ENCODE measurements at regions not wholly inside any gene's neighbourhood (a gene's known extent, or its start where the extent isn't known, plus 50 kb on each side); places are given as distances from the start of the nearest gene placed in this dataset.
"Not testable (repeated sequence)": the region's sequence is repeated elsewhere in the genome, so short reads cannot be mapped to it uniquely, and the experiment has no call there.

GRCh38 chr14:34381304-34381703, 80.7 kb downstream of the SPTSSA start:
- H3K4me3 ChIP-seq (IDR thresholded peaks at IDR 0.05; ENCODE audit: insufficient read depth, low read depth, low read length); H4K20me1 ChIP-seq (ENCODE audit: insufficient read depth); H2AFZ ChIP-seq (ENCODE audit: low read depth); H3K27ac ChIP-seq; H3K79me2 ChIP-seq (ENCODE audit: insufficient read depth, low read depth); H3K4me1 ChIP-seq (ENCODE audit: low read depth, poor library complexity, severe bottlenecking); H3K36me3 ChIP-seq (ENCODE audit: insufficient read depth); H3K9ac ChIP-seq; H3K27me3 ChIP-seq (ENCODE audit: insufficient read depth, low read depth); H3K4me2 ChIP-seq: not testable (repeated sequence)

- no peak overlapping the region for H3K4me3 ChIP-seq (IDR thresholded peaks at IDR 0.05; ENCODE audit: insufficient read depth, low read depth, low read length)
- no peaks in the 10 kb centered on the region for H4K20me1 ChIP-seq (ENCODE audit: insufficient read depth)
- H3K4me1 ChIP-seq (ENCODE audit: low read depth, poor library complexity, severe bottlenecking) = no peaks in the 10 kb centered on the region
- no peak overlapping the region for H3K9ac ChIP-seq
- no peak overlapping the region for H3K4me2 ChIP-seq
- no peaks in the 10 kb centered on the region for H3K27me3 ChIP-seq (ENCODE audit: insufficient read depth, low read depth)
- H3K79me2 ChIP-seq (ENCODE audit: insufficient read depth, low read depth) = no peaks in the 10 kb centered on the region
- H3K27ac ChIP-seq = no peak overlapping the region
- H2AFZ ChIP-seq (ENCODE audit: low read depth) = no peak overlapping the region
- no peak for TF ChIP-seq CTCF (conservative IDR thresholded peaks at IDR 0.05; ENCODE audit: low read depth, low read length)
- H3K36me3 ChIP-seq (ENCODE audit: insufficient read depth) = no peaks in the 10 kb centered on the region
These were observed 81.6 kb downstream of the SPTSSA start for GRCh38 chr14:34380471-34380845.

GRCh38 chr14:34379816-34380470, 82.1 kb downstream of the SPTSSA start:
- Histone ChIP-seq H3K36me3 (ENCODE audit: insufficient read depth) (no peaks in the 10 kb centered on the region), H3K4me1 (ENCODE audit: low read depth, poor library complexity, severe bottlenecking) (no peaks in the 10 kb centered on the region), H4K20me1 (ENCODE audit: insufficient read depth) (no peaks in the 10 kb centered on the region), H3K4me3 (IDR thresholded peaks at IDR 0.05; ENCODE audit: insufficient read depth, low read depth, low read length) (no peak overlapping the region), H3K79me2 (ENCODE audit: insufficient read depth, low read depth) (no peaks in the 10 kb centered on the region), H3K9ac (no peak overlapping the region), H2AFZ (ENCODE audit: low read depth) (no peak overlapping the region), H3K27ac (no peak overlapping the region), H3K4me2 (no peak overlapping the region), H3K27me3 (ENCODE audit: insufficient read depth, low read depth) (no peaks in the 10 kb centered on the region)
- TF ChIP-seq CTCF (conservative IDR thresholded peaks at IDR 0.05; ENCODE audit: low read depth, low read length) = no peak

- Histone ChIP-seq H3K4me1 (ENCODE audit: low read depth, poor library complexity, severe bottlenecking) (no peaks in the 10 kb centered on the region), H3K36me3 (ENCODE audit: insufficient read depth) (no peaks in the 10 kb centered on the region), H4K20me1 (ENCODE audit: insufficient read depth) (no peaks in the 10 kb centered on the region), H3K9ac (no peak overlapping the region), H2AFZ (ENCODE audit: low read depth) (no peak overlapping the region), H3K4me3 (IDR thresholded peaks at IDR 0.05; ENCODE audit: insufficient read depth, low read depth, low read length) (no peak overlapping the region), H3K27me3 (ENCODE audit: insufficient read depth, low read depth) (no peaks in the 10 kb centered on the region), H3K27ac (no peak overlapping the region), H3K79me2 (ENCODE audit: insufficient read depth, low read depth) (no peaks in the 10 kb centered on the region), H3K4me2 (no peak overlapping the region)
- TF ChIP-seq CTCF (conservative IDR thresholded peaks at IDR 0.05; ENCODE audit: low read depth, low read length) = no peak
These were observed 85.3 kb downstream of the SPTSSA start for GRCh38 chr14:34376649-34377267.

GRCh38 chr14:34374998-34375740, 86.9 kb downstream of the SPTSSA start:
- Histone ChIP-seq H3K4me2 (no peak overlapping the region), H3K27me3 (ENCODE audit: insufficient read depth, low read depth) (no peaks in the 10 kb centered on the region), H3K27ac (no peak overlapping the region), H3K79me2 (ENCODE audit: insufficient read depth, low read depth) (no peaks in the 10 kb centered on the region), H3K4me1 (ENCODE audit: low read depth, poor library complexity, severe bottlenecking) (no peaks in the 10 kb centered on the region), H4K20me1 (ENCODE audit: insufficient read depth) (no peaks in the 10 kb centered on the region), H3K4me3 (IDR thresholded peaks at IDR 0.05; ENCODE audit: insufficient read depth, low read depth, low read length) (no peak overlapping the region), H2AFZ (ENCODE audit: low read depth) (no peak overlapping the region), H3K9ac (no peak overlapping the region), H3K36me3 (ENCODE audit: insufficient read depth) (no peaks in the 10 kb centered on the region)
- TF ChIP-seq CTCF (conservative IDR thresholded peaks at IDR 0.05; ENCODE audit: low read depth, low read length) = no peak

Measured in KMS-11 (cell line).